Hepatocyte (in vitro differentiated cells): ENCODE measurements at regions not wholly inside any gene's neighbourhood (a gene's known extent, or its start where the extent isn't known, plus 50 kb on each side); places are given as distances from the start of the nearest gene placed in this dataset.
"Not testable (repeated sequence)": the region's sequence is repeated elsewhere in the genome, so short reads cannot be mapped to it uniquely, and the experiment has no call there.

Experiments
- DNase-seq: peaks from one replicate; pipeline ENCODE4 v3.0.0-alpha.2; 2016; ENCODE audit warnings: low spot score
- H2AFZ ChIP-seq: fragments of 200-600 bp; sonication (generic); 2 replicates; pipeline ENCODE4 v1.6.0; 2016; ENCODE audit warnings: antibody characterized with exemption, mild to moderate bottlenecking
- H3K27ac ChIP-seq: fragments of 200-600 bp; sonication (generic); 2 replicates; pipeline ENCODE4 v1.5.1; 2016; ENCODE audit warnings: mild to moderate bottlenecking
- H3K27me3 ChIP-seq: fragments of 200-600 bp; sonication (generic); 2 replicates; pipeline ENCODE4 v1.6.1; 2016
- H3K36me3 ChIP-seq: fragments of 200-600 bp; sonication (generic); replicated peaks from 2 replicates; pipeline ENCODE4 v1.5.1; 2016; ENCODE audit warnings: low read depth; ENCODE audit not compliant: insufficient read depth
- H3K4me1 ChIP-seq: fragments of 200-600 bp; sonication (generic); 2 replicates; pipeline ENCODE4 v1.5.1; 2016; ENCODE audit warnings: mild to moderate bottlenecking, moderate library complexity; ENCODE audit not compliant: insufficient read depth
- H3K4me2 ChIP-seq: fragments of 200-600 bp; sonication (generic); 2 replicates; pipeline ENCODE4 v1.6.0; 2016
- H3K4me3 ChIP-seq: fragments of 200-600 bp; sonication (generic); 2 replicates; pipeline ENCODE4 v1.5.1; 2016; ENCODE audit warnings: mild to moderate bottlenecking
- H3K79me2 ChIP-seq: fragments of 200-600 bp; sonication (generic); 2 replicates; pipeline ENCODE4 v1.6.0; 2017; ENCODE audit warnings: mild to moderate bottlenecking
- H3K9me2 ChIP-seq: fragments of 200-600 bp; sonication (generic); replicated peaks from 2 replicates; pipeline ENCODE4 v1.6.0; 2017; ENCODE audit warnings: mild to moderate bottlenecking; ENCODE audit not compliant: insufficient read depth
- H3K9me3 ChIP-seq: fragments of 200-600 bp; sonication (generic); 2 replicates; pipeline ENCODE4 v1.5.1; 2016; ENCODE audit warnings: low read depth, mild to moderate bottlenecking
- H4K20me1 ChIP-seq: fragments of 200-600 bp; sonication (generic); 2 replicates; pipeline ENCODE4 v1.6.0; 2016; ENCODE audit warnings: mild to moderate bottlenecking; ENCODE audit not compliant: insufficient read depth, poor library complexity, severe bottlenecking
- EZH2 ChIP-seq: fragments of 200-600 bp; sonication (generic); IDR thresholded peaks from 2 replicates; pipeline ENCODE4 v1.6.1; 2016; ENCODE audit warnings: antibody characterized with exemption, mild to moderate bottlenecking, borderline replicate concordance
- EZH2phosphoT487 ChIP-seq: fragments of 200-600 bp; sonication (generic); IDR thresholded peaks from one replicate; pipeline ENCODE4 v1.6.1; 2018; ENCODE audit warnings: antibody characterized with exemption, mild to moderate bottlenecking, low read depth, moderate library complexity; ENCODE audit not compliant: unreplicated experiment, severe bottlenecking
- WGBS: methylation state at CpG from one replicate; pipeline ENCODE4 v1.1.6; 2016; ENCODE audit warnings: low lambda C conversion rate; ENCODE audit errors: missing lambda C conversion rate; 5-methylcytosine and 5-hydroxymethylcytosine counted together
- TF ChIP-seq, protein P1 (sequence below): fragments of 200-600 bp; sonication (generic); IDR thresholded peaks from 2 replicates; pipeline ENCODE4 v1.5.1; 2016; ENCODE audit warnings: antibody characterized with exemption, mild to moderate bottlenecking; ENCODE audit not compliant: poor library complexity

DNA sequence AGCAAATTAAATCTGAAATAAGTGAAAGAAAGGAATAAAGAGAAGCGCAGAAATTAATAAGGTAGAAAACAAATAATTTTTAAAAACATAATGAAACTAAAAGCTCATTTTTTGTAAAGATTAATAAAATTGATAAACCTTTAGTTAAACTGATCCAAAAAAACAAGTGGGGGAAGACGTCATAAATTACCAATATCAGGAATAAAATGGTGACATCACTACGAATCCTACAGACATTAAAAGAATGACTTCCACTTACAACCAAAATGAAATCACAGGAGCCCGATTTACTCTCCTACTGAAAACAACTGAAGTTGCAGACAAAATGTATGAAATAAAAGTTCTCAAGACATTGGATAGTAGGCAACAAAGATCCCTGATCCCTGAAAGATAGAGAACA is 68.1 kb upstream of the IFFO2 start:
- H3K36me3 ChIP-seq: no peaks in the 10 kb centered on the region
- H4K20me1 ChIP-seq: no peaks in the 10 kb centered on the region
- H3K79me2 ChIP-seq: no peaks in the 10 kb centered on the region
- WGBS: 92% methylated on average over 4 of the region's 4 CpGs
- TF ChIP-seq, protein P1, sequence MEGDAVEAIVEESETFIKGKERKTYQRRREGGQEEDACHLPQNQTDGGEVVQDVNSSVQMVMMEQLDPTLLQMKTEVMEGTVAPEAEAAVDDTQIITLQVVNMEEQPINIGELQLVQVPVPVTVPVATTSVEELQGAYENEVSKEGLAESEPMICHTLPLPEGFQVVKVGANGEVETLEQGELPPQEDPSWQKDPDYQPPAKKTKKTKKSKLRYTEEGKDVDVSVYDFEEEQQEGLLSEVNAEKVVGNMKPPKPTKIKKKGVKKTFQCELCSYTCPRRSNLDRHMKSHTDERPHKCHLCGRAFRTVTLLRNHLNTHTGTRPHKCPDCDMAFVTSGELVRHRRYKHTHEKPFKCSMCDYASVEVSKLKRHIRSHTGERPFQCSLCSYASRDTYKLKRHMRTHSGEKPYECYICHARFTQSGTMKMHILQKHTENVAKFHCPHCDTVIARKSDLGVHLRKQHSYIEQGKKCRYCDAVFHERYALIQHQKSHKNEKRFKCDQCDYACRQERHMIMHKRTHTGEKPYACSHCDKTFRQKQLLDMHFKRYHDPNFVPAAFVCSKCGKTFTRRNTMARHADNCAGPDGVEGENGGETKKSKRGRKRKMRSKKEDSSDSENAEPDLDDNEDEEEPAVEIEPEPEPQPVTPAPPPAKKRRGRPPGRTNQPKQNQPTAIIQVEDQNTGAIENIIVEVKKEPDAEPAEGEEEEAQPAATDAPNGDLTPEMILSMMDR: no peak
- TF ChIP-seq EZH2phosphoT487 (no peak), EZH2 (no peak)
- H3K4me1 ChIP-seq: no peaks in the 10 kb centered on the region
- H3K9me3 ChIP-seq: no peaks in the 10 kb centered on the region
- H3K27me3 ChIP-seq: no peaks in the 10 kb centered on the region
- no peaks in the 10 kb centered on the region for H3K9me2 ChIP-seq
- no peak overlapping the region for H2AFZ ChIP-seq
- no peak for DNase-seq
- no peak overlapping the region for H3K4me2 ChIP-seq
- no peak overlapping the region for H3K27ac ChIP-seq
- no peak overlapping the region for H3K4me3 ChIP-seq

DNA sequence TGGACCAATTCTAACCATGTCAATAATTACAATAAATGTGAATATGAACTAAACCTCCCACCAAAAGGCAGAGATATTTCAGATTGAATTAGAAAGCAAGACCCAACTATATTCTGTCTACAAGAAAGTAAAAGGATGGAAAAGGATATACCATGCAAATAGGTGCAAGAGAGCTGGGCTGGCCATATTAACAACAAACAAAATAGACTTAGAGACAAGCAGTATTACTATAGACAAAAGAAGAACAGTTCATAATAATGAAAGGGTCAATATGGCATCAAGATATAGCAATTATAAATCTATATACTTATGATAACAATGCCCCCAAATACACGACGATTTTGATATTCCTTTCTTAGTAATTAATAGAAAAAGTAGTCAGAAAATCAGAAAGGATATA is 67.3 kb upstream of the IFFO2 start:
- TF ChIP-seq EZH2phosphoT487 (no peak), EZH2 (no peak)
- TF ChIP-seq, protein P1: no peak
- Histone ChIP-seq H2AFZ (no peak overlapping the region), H3K9me2 (no peaks in the 10 kb centered on the region), H3K79me2 (no peaks in the 10 kb centered on the region), H3K36me3 (no peaks in the 10 kb centered on the region), H3K4me1 (no peaks in the 10 kb centered on the region), H3K27me3 (no peaks in the 10 kb centered on the region), H3K4me2 (no peak overlapping the region), H3K27ac (no peak overlapping the region), H4K20me1 (no peaks in the 10 kb centered on the region), H3K4me3 (no peak overlapping the region), H3K9me3 (no peaks in the 10 kb centered on the region)
- no peak for DNase-seq
- 96% methylated on average over 2 of the region's 2 CpGs for WGBS

DNA sequence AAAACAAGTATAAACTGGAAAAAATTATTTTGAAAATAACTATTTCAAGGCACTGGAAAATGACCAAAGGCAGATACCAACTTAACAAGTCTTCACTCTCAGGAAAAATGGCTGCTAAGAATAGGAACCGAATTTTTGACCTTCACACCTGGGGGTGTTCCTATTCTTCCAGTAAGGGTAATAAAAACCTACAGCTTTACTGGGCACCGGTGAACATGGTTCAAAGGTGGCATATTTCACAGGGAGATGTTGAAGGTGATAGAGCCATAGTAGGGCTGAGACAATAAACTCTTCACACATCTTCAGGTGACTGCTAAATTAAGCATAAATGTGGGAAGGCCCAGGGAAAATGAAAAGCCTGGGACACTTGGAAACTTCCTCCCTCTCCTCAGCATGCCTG is 65.4 kb upstream of the IFFO2 start:
- WGBS: 83% methylated on average over 2 of the region's 2 CpGs
- no peak for DNase-seq

DNA sequence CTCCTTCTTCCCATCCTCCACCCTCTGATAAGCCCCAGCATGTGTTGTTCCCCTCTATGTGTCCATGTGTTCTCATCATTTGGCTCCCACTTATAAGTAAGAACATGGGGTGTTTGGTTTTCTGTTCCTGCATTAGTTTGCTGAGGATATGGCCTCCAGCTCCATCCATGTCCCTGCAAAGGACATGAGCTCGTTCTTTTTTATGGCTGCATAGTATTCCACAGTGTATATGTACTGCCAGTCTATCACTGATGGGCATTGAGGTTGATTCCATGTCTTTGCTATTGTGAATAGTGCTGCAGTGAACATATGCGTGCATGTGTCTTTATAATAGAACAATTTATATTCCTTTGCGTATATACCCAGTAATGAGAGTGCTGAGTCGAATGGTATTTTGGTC is 62.8 kb upstream of the IFFO2 start:
- H3K9me2 ChIP-seq, H3K36me3 ChIP-seq, H4K20me1 ChIP-seq, H3K27ac ChIP-seq, H3K27me3 ChIP-seq, H3K9me3 ChIP-seq, H3K79me2 ChIP-seq, H2AFZ ChIP-seq, H3K4me3 ChIP-seq, H3K4me2 ChIP-seq, DNase-seq, H3K4me1 ChIP-seq: not testable (repeated sequence)
- WGBS: 98% methylated on average over 4 of the region's 4 CpGs

More for the DNA sequence above, 65.4 kb upstream of the IFFO2 start:
- H2AFZ ChIP-seq: no peak overlapping the region
- no peaks in the 10 kb centered on the region for H3K27me3 ChIP-seq
- H3K27ac ChIP-seq: no peak overlapping the region
- TF ChIP-seq, protein P1: no peak
- TF ChIP-seq EZH2 (no peak), EZH2phosphoT487 (no peak)
- H3K4me1 ChIP-seq: no peaks in the 10 kb centered on the region
- H3K4me3 ChIP-seq: no peak overlapping the region
- H3K9me2 ChIP-seq: no peaks in the 10 kb centered on the region
- no peaks in the 10 kb centered on the region for H3K79me2 ChIP-seq
- H4K20me1 ChIP-seq: no peaks in the 10 kb centered on the region
- no peaks in the 10 kb centered on the region for H3K36me3 ChIP-seq
- no peak overlapping the region for H3K4me2 ChIP-seq
- H3K9me3 ChIP-seq: no peaks in the 10 kb centered on the region
